ENCODE measurements at regions not wholly inside any gene's neighbourhood (a gene's known extent, or its start where the extent isn't known, plus 50 kb on each side); places are given as distances from the start of the nearest gene placed in this dataset.

- TF ChIP-seq PHF20 (CRISPR knock-in tag; IDR thresholded peaks at IDR 0.05): no peak
- TF ChIP-seq MAZ (IDR thresholded peaks at IDR 0.05; ENCODE audit: borderline replicate concordance, low read depth, low read length): no peak
- no peak for TF ChIP-seq MAZ (CRISPR knock-in tag; IDR thresholded peaks at IDR 0.05; ENCODE audit: low read depth)
- no peak for TF ChIP-seq LRRFIP1 (CRISPR knock-in tag; conservative IDR thresholded peaks at IDR 0.05)
- TF ChIP-seq ZNF724P (CRISPR knock-in tag; IDR thresholded peaks at IDR 0.05; ENCODE audit: borderline replicate concordance): no peak
- no peak for TF ChIP-seq CTCF (CRISPR knock-in tag; IDR thresholded peaks at IDR 0.05)
- no peak for TF ChIP-seq ZNF431 (CRISPR knock-in tag; IDR thresholded peaks at IDR 0.05; ENCODE audit: borderline replicate concordance, low read depth)
- no peak for TF ChIP-seq GABPA (IDR thresholded peaks at IDR 0.05; ENCODE audit: low read depth, low read length)
- no peak for TF ChIP-seq GABPA (CRISPR knock-in tag; IDR thresholded peaks at IDR 0.05; ENCODE audit: low read depth)
- no peak for TF ChIP-seq ZNF317 (CRISPR knock-in tag; IDR thresholded peaks at IDR 0.05)
Observed at GRCh38 chr3:168416446-168416845, 320.7 kb upstream of the GOLIM4 start.
